ENCODE measurements at regions not wholly inside any gene's neighbourhood (a gene's known extent, or its start where the extent isn't known, plus 50 kb on each side); places are given as distances from the start of the nearest gene placed in this dataset.
A peak's percentile ranks its signal among the peaks of the same experiment; 100 is the strongest.

GRCh38 chr16:86079255-86079885, 180.4 kb downstream of the IRF8 start:
- H3K4me1 ChIP-seq (ENCODE audit: control insufficient read depth, insufficient read depth, low read length), result no peaks in the 10 kb centered on the region
- no peaks in the 10 kb centered on the region for H3K9me3 ChIP-seq (ENCODE audit: control insufficient read depth, low read length)
- no peaks in the 10 kb centered on the region for H3K27me3 ChIP-seq (ENCODE audit: control insufficient read depth, insufficient read depth, low read length, poor library complexity, severe bottlenecking)
- Mint-ChIP-seq H3K4me1 (peaks cover 8% of the 10 kb centered on the region), H3K27ac (no peak overlapping the region), H3K4me3 (no peak overlapping the region), H3K9me3 (no peaks in the 10 kb centered on the region), H3K27me3 (ENCODE audit: insufficient read depth) (no peaks in the 10 kb centered on the region), H3K36me3 (ENCODE audit: low read depth) (no peaks in the 10 kb centered on the region)
- peak; percentile 32 for DNase-seq
- no peak for TF ChIP-seq CTCF (conservative IDR thresholded peaks at IDR 0.05)
- WGBS, 2 experiments (ENCODE audit: insufficient coverage in 1 of 2, insufficient read length in 1 of 2), result 90 to 96% methylated on average over 12 to 15 of the region's 15 CpGs
- H3K9ac ChIP-seq (ENCODE audit: extremely low read depth, low read length, poor library complexity, severe bottlenecking), result no peak overlapping the region
- no peaks in the 10 kb centered on the region for H3K36me3 ChIP-seq (ENCODE audit: control insufficient read depth, insufficient read depth, low read length)
- no peak overlapping the region for H3K4me3 ChIP-seq (ENCODE audit: low read length)
- no peak overlapping the region for H3K27ac ChIP-seq (ENCODE audit: low read depth, low read length)

DNA sequence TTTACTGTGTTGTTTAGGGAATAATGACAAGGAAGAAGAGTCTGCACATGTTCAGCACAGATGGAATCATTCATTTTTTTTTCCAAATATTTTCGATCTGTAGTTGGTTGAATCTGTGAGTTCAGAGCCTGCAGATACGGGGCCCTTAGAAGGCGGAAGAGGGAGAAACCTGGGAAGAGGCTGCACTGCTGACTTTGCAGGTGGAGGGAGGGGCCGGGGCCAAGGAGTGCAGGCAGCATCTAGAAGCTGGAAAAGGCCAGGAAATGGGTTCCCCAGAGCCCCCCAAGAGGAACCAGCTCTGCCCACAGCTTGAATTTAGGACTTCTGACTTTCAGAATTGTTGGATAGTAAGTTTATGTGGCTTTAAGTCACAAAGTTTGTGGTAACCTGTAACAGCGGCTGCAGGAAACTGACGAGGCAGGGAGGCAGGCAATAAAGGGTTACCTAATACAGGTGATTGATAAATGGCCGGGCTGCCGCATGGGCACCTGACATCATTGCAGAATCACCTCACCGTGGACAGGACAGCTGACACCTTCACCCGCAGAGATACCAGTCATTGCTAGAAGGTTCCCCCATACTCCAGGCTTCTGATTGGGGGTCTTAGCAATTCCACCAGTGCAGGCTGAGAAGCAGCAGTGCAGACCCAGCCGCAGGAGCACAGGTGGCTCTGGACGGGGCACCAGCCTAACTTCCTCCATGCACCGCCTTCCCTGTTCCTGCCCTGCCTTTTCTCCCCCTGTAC, 181.3 kb downstream of the IRF8 start:
- Mint-ChIP-seq H3K27ac (no peak overlapping the region), H3K4me3 (no peak overlapping the region), H3K27me3 (ENCODE audit: insufficient read depth) (no peaks in the 10 kb centered on the region), H3K9me3 (no peaks in the 10 kb centered on the region), H3K4me1 (no peaks in the 10 kb centered on the region), H3K36me3 (ENCODE audit: low read depth) (no peaks in the 10 kb centered on the region)
- Histone ChIP-seq H3K4me1 (ENCODE audit: control insufficient read depth, insufficient read depth, low read length) (no peaks in the 10 kb centered on the region), H3K27me3 (ENCODE audit: control insufficient read depth, insufficient read depth, low read length, poor library complexity, severe bottlenecking) (no peaks in the 10 kb centered on the region), H3K27ac (ENCODE audit: low read depth, low read length) (no peak overlapping the region), H3K36me3 (ENCODE audit: control insufficient read depth, insufficient read depth, low read length) (no peaks in the 10 kb centered on the region), H3K4me3 (ENCODE audit: low read length) (no peak overlapping the region), H3K9ac (ENCODE audit: extremely low read depth, low read length, poor library complexity, severe bottlenecking) (no peak overlapping the region), H3K9me3 (ENCODE audit: control insufficient read depth, low read length) (no peaks in the 10 kb centered on the region)
- DNase-seq, result peak; percentile 42
- WGBS, 2 experiments (ENCODE audit: insufficient coverage in 1 of 2, insufficient read length in 1 of 2), result 89 to 90% methylated on average over 6 to 13 of the region's 13 CpGs
- TF ChIP-seq CTCF (conservative IDR thresholded peaks at IDR 0.05), result no peak

DNA sequence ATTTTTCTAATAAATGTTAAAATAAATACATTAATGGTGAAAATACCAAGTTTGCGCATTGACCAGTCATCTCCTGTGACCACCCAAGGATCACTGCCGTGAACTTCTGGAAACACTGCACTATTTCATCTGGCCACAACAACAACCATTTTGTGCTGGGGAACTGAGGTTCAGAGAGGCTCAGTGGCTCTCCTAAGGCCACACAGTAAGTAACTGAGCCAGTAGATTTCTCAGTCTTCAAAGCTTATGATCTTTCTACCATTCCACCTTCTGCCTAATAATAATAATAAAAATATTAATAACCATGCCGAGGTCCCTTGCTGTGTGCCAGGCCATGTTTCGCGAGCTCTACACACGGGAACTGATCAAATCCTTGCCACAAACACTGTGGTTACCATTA, 182.0 kb downstream of the IRF8 start:
- Mint-ChIP-seq H3K4me1 (peaks cover 3% of the 10 kb centered on the region), H3K9me3 (no peaks in the 10 kb centered on the region), H3K36me3 (ENCODE audit: low read depth) (no peaks in the 10 kb centered on the region), H3K27ac (no peak overlapping the region), H3K4me3 (no peak overlapping the region), H3K27me3 (ENCODE audit: insufficient read depth) (no peaks in the 10 kb centered on the region)
- no peaks in the 10 kb centered on the region for H3K4me1 ChIP-seq (ENCODE audit: control insufficient read depth, insufficient read depth, low read length)
- no peak overlapping the region for H3K9ac ChIP-seq (ENCODE audit: extremely low read depth, low read length, poor library complexity, severe bottlenecking)
- TF ChIP-seq CTCF (conservative IDR thresholded peaks at IDR 0.05), result no peak
- H3K4me3 ChIP-seq (ENCODE audit: low read length), result no peak overlapping the region
- H3K27me3 ChIP-seq (ENCODE audit: control insufficient read depth, insufficient read depth, low read length, poor library complexity, severe bottlenecking), result no peaks in the 10 kb centered on the region
- H3K9me3 ChIP-seq (ENCODE audit: control insufficient read depth, low read length), result no peaks in the 10 kb centered on the region
- 78 to 91% methylated on average over 1 to 6 of the region's 6 CpGs for whole genome bisulfite sequencing, 2 experiments (ENCODE audit: insufficient coverage in 1 of 2, insufficient read length in 1 of 2)
- no peaks in the 10 kb centered on the region for H3K36me3 ChIP-seq (ENCODE audit: control insufficient read depth, insufficient read depth, low read length)
- DNase-seq, result no peak
- H3K27ac ChIP-seq (ENCODE audit: low read depth, low read length), result no peak overlapping the region

Measured in endodermal cell (in vitro differentiated cells).